HepG2 (cell line): ENCODE measurements at regions not wholly inside any gene's neighbourhood (a gene's known extent, or its start where the extent isn't known, plus 50 kb on each side); places are given as distances from the start of the nearest gene placed in this dataset.

Experiments used
- ATAC-seq: fragments of 200-7000 bp; cut with Tn5 transposase; 3 replicates; pipeline ENCODE4 v1.9.1; 2020; ENCODE audit warnings: mild to moderate bottlenecking, moderate library complexity
- BruUV-seq: library from RNA; stranded (reverse); fragments of 400-500 nt; replicated peaks from 2 replicates; lab custom pipeline; 2021; lab: Mats Ljungman, UMichigan
- CTCF ChIA-PET: fragments of 300-600 bp; formaldehyde crosslinking; extraction: SDS; loops from one replicate; lab custom pipeline; 2021; ENCODE audit warnings: low total read pairs, inconsistent platforms, low intra/inter-chr PET ratio; lab: Yijun Ruan, JAX
- POLR2A ChIA-PET: fragments of 350-600 bp; sonication (Branson Sonifier 250); formaldehyde crosslinking; loops from one replicate; lab custom pipeline; 2020; ENCODE audit warnings: antibody characterized with exemption, inconsistent platforms; lab: Yijun Ruan, JAX
- DNase-seq: peaks from one replicate; pipeline ENCODE4 v3.0.0-alpha.2; 2015; ENCODE audit warnings: low spot score
- FAIRE-seq: peaks from 3 replicates; lab custom pipeline; 2011; peaks lifted over from hg19 to GRCh38; lab: Jason Lieb, UNC
- H2AFZ ChIP-seq: one replicate; pipeline ENCODE4 v1.6.1; 2011; ENCODE audit warnings: low read length, inconsistent platforms
- H3K27ac ChIP-seq: fragments of 300-600 bp; 3 replicates; pipeline ENCODE4 v1.8.0; 2011; ENCODE audit warnings: mixed run types, mild to moderate bottlenecking, mixed read lengths, low read length, inconsistent platforms; ENCODE audit not compliant: insufficient read depth; ENCODE audit errors: extremely low read length
- H3K27me3 ChIP-seq, 2 experiments: fragments of 200-600 bp in 1 of 2; 2 replicates in 1 of 2; 3 replicates in 1 of 2; pipeline versions ENCODE4 v1.6.0 to v1.8.0; 2011; ENCODE audit warnings: low read length in 2 of 2, mild to moderate bottlenecking in 2 of 2, moderate library complexity in 2 of 2, inconsistent platforms in 1 of 2; ENCODE audit not compliant: insufficient read depth in 2 of 2, control insufficient read depth in 1 of 2
- H3K36me3 ChIP-seq, 2 experiments: fragments of 200-600 bp in 1 of 2; replicated peaks in 1 of 2; 2 replicates in 1 of 2; 3 replicates in 1 of 2; pipeline versions ENCODE4 v1.5.1 to v1.8.0; 2011; ENCODE audit warnings: low read length in 2 of 2, inconsistent platforms in 1 of 2; ENCODE audit not compliant: insufficient read depth in 2 of 2, control insufficient read depth in 1 of 2
- H3K4me1 ChIP-seq: 2 replicates; pipeline ENCODE4 v1.5.1; 2012; ENCODE audit warnings: low read length, inconsistent platforms; ENCODE audit not compliant: insufficient read depth
- H3K4me2 ChIP-seq: 2 replicates; pipeline ENCODE4 v1.6.0; 2011; ENCODE audit warnings: low read depth, low read length, inconsistent platforms
- H3K4me3 ChIP-seq, 3 experiments: fragments of 200-600 bp in 1 of 3; sonication (generic), shearing (Covaris generic) in 1 of 3; replicated peaks in 1 of 3; 2 replicates each; pipeline ENCODE4 v1.5.1; 2011 to 2016; ENCODE audit warnings: low read length in 3 of 3, inconsistent platforms in 2 of 3, low read depth in 2 of 3, mild to moderate bottlenecking in 2 of 3, control low read depth in 1 of 3, mixed read lengths in 1 of 3; ENCODE audit not compliant: insufficient read depth in 1 of 3
- H3K79me2 ChIP-seq: one replicate; pipeline ENCODE4 v1.6.1; 2011; ENCODE audit warnings: low read length, inconsistent platforms; ENCODE audit not compliant: insufficient read depth
- H3K9ac ChIP-seq: 2 replicates; pipeline ENCODE4 v1.6.0; 2011; ENCODE audit warnings: mild to moderate bottlenecking, low read depth, low read length, inconsistent platforms; ENCODE audit not compliant: insufficient read depth
- H3K9me3 ChIP-seq: 2 replicates; pipeline ENCODE4 v1.5.1; 2012; ENCODE audit warnings: mild to moderate bottlenecking, low read length
- H4K20me1 ChIP-seq: 2 replicates; pipeline ENCODE4 v1.6.0; 2011; ENCODE audit warnings: inconsistent platforms, mild to moderate bottlenecking, low read length, moderate library complexity; ENCODE audit not compliant: insufficient read depth
- GABPA ChIP-seq, 2 experiments: IDR thresholded peaks; 2 replicates each; pipeline ENCODE4 v1.6.1; 2011 to 2016; ENCODE audit warnings: low read depth in 2 of 2, low read length in 1 of 2, missing biosample characterization in 1 of 2, missing genetic modification characterization in 1 of 2
- LBX2 ChIP-seq: sonication (generic); formaldehyde crosslinking; IDR thresholded peaks from 2 replicates; pipeline ENCODE4 v1.5.0; 2020; ENCODE audit warnings: missing genetic modification reagents, mild to moderate bottlenecking, borderline replicate concordance
- POLR2G ChIP-seq: fragments of 200-400 bp; formaldehyde crosslinking; IDR thresholded peaks from 2 replicates; pipeline ENCODE4 v1.6.1; 2018; ENCODE audit warnings: mild to moderate bottlenecking, low read depth, low read length, moderate library complexity
- RFX1 ChIP-seq: fragments of 450-650 bp; IDR thresholded peaks from 2 replicates; pipeline ENCODE4 v1.6.1; 2017
- SNAPC2 ChIP-seq: sonication (generic); formaldehyde crosslinking; IDR thresholded peaks from 2 replicates; pipeline ENCODE4 v1.8.1; 2022; ENCODE audit warnings: mild to moderate bottlenecking, missing genetic modification reagents
- SRSF4 ChIP-seq: fragments of 200-400 bp; formaldehyde crosslinking; IDR thresholded peaks from one replicate; pipeline ENCODE4 v1.6.1; 2018; ENCODE audit warnings: mild to moderate bottlenecking, low read depth, low read length, moderate library complexity; ENCODE audit not compliant: poor library complexity, severe bottlenecking
- THAP8 ChIP-seq: sonication (generic); formaldehyde crosslinking; IDR thresholded peaks from 2 replicates; pipeline ENCODE4 v1.5.1; 2020; ENCODE audit warnings: missing genetic modification reagents, mild to moderate bottlenecking, borderline replicate concordance
- TSC22D2 ChIP-seq: sonication (generic); formaldehyde crosslinking; IDR thresholded peaks from 2 replicates; pipeline ENCODE4 v1.5.1; 2020; ENCODE audit warnings: missing genetic modification reagents, mild to moderate bottlenecking, borderline replicate concordance
- U2AF1 ChIP-seq: fragments of 200-400 bp; formaldehyde crosslinking; optimal IDR thresholded peaks from 2 replicates; pipeline ENCODE3; 2017; ENCODE audit warnings: mild to moderate bottlenecking, low read depth, low read length
- ZBED4 ChIP-seq: sonication (generic); formaldehyde crosslinking; IDR thresholded peaks from 2 replicates; pipeline ENCODE4 v1.4.0; 2020; ENCODE audit warnings: missing genetic modification reagents, borderline replicate concordance
- ZBTB1 ChIP-seq: sonication (generic); formaldehyde crosslinking; IDR thresholded peaks from 2 replicates; pipeline ENCODE4 v1.4.0; 2020; ENCODE audit warnings: missing genetic modification reagents, borderline replicate concordance
- ZBTB33 ChIP-seq: sonication (generic); formaldehyde crosslinking; IDR thresholded peaks from 2 replicates; pipeline ENCODE4 v1.4.0; 2020; ENCODE audit warnings: missing genetic modification reagents
- ZNF276 ChIP-seq: sonication (generic); formaldehyde crosslinking; IDR thresholded peaks from 2 replicates; pipeline ENCODE4 v1.4.0; 2020; ENCODE audit warnings: mild to moderate bottlenecking, low read depth, missing genetic modification reagents
- ZNF782 ChIP-seq: sonication (generic); formaldehyde crosslinking; IDR thresholded peaks from 2 replicates; pipeline ENCODE4 v1.4.0; 2020; ENCODE audit warnings: missing genetic modification reagents, mild to moderate bottlenecking, borderline replicate concordance
- ZSCAN25 ChIP-seq: sonication (generic); formaldehyde crosslinking; IDR thresholded peaks from 2 replicates; pipeline ENCODE4 v1.8.0; 2022; ENCODE audit warnings: mild to moderate bottlenecking, missing genetic modification reagents
- WGBS: methylation state at CpG from one replicate; pipeline ENCODE4 v1.1.6; 2017; ENCODE audit warnings: low lambda C conversion rate; 5-methylcytosine and 5-hydroxymethylcytosine counted together
- in situ Hi-C: cut with HindIII; loops from 2 replicates; pipeline ENCODE4 v1.10.0; 2017; ENCODE audit warnings: low pct_unique_long_range_greater_than_20kb; ENCODE audit not compliant: extremely low pct_ligation_motif_present
- intact Hi-C: fragments of 100-400 bp; cut with micrococcal nuclease; formaldehyde crosslinking; loops from one replicate; pipeline ENCODE4 v1.10.0; 2022; ENCODE audit not compliant: unreplicated experiment

- Histone ChIP-seq H3K36me3 (no peaks in the 10 kb centered on the region), H2AFZ (no peak overlapping the region), H3K4me2 (no peak overlapping the region), H3K9ac (no peak overlapping the region), H3K27me3 (peaks cover 2 to 71% of the 10 kb centered on the region in 2 experiments), H4K20me1 (no peaks in the 10 kb centered on the region), H3K79me2 (no peaks in the 10 kb centered on the region), H3K4me1 (no peaks in the 10 kb centered on the region), H3K9me3 (no peaks in the 10 kb centered on the region)
- CTCF ChIA-PET: no interaction called here
- intact Hi-C loops: no loop called here
- DNase-seq: no peak
- in situ Hi-C loops: no loop called here
- TF ChIP-seq TSC22D2 (no peak), POLR2G (no peak), RFX1 (no peak), ZBTB1 (no peak), ZBTB33 (no peak), LBX2 (CRISPR knock-in tag) (no peak), THAP8 (CRISPR knock-in tag) (no peak), SNAPC2 (CRISPR knock-in tag) (no peak), ZBED4 (no peak), ZNF782 (CRISPR knock-in tag) (no peak), U2AF1 (no peak), ZNF276 (CRISPR knock-in tag) (no peak), SRSF4 (no peak), GABPA (IDR thresholded peaks at IDR 0.05; ENCODE audit: low read depth, low read length) (no peak), GABPA (CRISPR knock-in tag; IDR thresholded peaks at IDR 0.05; ENCODE audit: low read depth) (no peak), ZSCAN25 (CRISPR knock-in tag) (no peak)
- TF ChIP-seq, all 625 proteins: peak for 0
- POLR2A ChIA-PET: no interaction called here
- no peak for FAIRE-seq
- 24% methylated on average over 11 of the region's 12 CpGs for WGBS
- H3K4me3 ChIP-seq: no peak overlapping the region
- BruUV-seq: no TSS peak
- H3K27ac ChIP-seq: no peak overlapping the region
- ATAC-seq: no peak
Measured at GRCh38 chr16:86881118-86881510, 302.8 kb downstream of the FOXL1 start.
